GM18520 (cell line): ENCODE measurements at regions not wholly inside any gene's neighbourhood (a gene's known extent, or its start where the extent isn't known, plus 50 kb on each side); places are given as distances from the start of the nearest gene placed in this dataset.

ENCODE experiments used
- ATAC-seq: cut with Tn5 transposase; IDR thresholded peaks from one replicate; pipeline ENCODE4 v1.9.1; 2021; ENCODE audit not compliant: unreplicated experiment

- ATAC-seq, result no peak
Observed at GRCh38 chr7:138405496-138405895, 54.6 kb upstream of the TRIM24 start.

GRCh38 chr7:138407792-138408191 is 52.3 kb upstream of the TRIM24 start:
- no peak for ATAC-seq
